HEK293 (cell line): ENCODE measurements at regions not wholly inside any gene's neighbourhood (a gene's known extent, or its start where the extent isn't known, plus 50 kb on each side); places are given as distances from the start of the nearest gene placed in this dataset.

ENCODE experiments used
- HOXD13 ChIP-seq: sonication (generic); formaldehyde crosslinking; IDR thresholded peaks from 2 replicates; pipeline ENCODE4 v1.8.0; 2022; ENCODE audit warnings: missing genetic modification reagents, borderline replicate concordance
- SETDB1 ChIP-seq: IDR thresholded peaks from one replicate; pipeline ENCODE4 v1.6.1; 2017; ENCODE audit warnings: mild to moderate bottlenecking, low read length, moderate library complexity, mixed read lengths; ENCODE audit not compliant: insufficient read length
- ZNF514 ChIP-seq: fragments of 450-650 bp; formaldehyde crosslinking; IDR thresholded peaks from 2 replicates; pipeline ENCODE4 v1.5.1; 2016; ENCODE audit warnings: missing biosample characterization, missing genetic modification characterization
- TF ChIP-seq, protein P1 (sequence below): fragments of 450-650 bp; formaldehyde crosslinking; IDR thresholded peaks from 2 replicates; pipeline ENCODE4 v1.5.1; 2016; ENCODE audit warnings: missing biosample characterization, missing genetic modification characterization
- TF ChIP-seq, protein P2 (sequence below): fragments of 450-650 bp; formaldehyde crosslinking; IDR thresholded peaks from 2 replicates; pipeline ENCODE4 v1.5.1; 2016; ENCODE audit warnings: missing biosample characterization, missing genetic modification characterization
- TF ChIP-seq, protein P3 (sequence below): fragments of 450-650 bp; formaldehyde crosslinking; IDR thresholded peaks from 2 replicates; pipeline ENCODE4 v1.5.1; 2016; ENCODE audit warnings: missing biosample characterization, missing genetic modification characterization
- TF ChIP-seq, protein P4 (sequence below): fragments of 450-650 bp; formaldehyde crosslinking; IDR thresholded peaks from 2 replicates; pipeline ENCODE4 v1.5.1; 2016; ENCODE audit warnings: missing biosample characterization, missing genetic modification characterization

DNA sequence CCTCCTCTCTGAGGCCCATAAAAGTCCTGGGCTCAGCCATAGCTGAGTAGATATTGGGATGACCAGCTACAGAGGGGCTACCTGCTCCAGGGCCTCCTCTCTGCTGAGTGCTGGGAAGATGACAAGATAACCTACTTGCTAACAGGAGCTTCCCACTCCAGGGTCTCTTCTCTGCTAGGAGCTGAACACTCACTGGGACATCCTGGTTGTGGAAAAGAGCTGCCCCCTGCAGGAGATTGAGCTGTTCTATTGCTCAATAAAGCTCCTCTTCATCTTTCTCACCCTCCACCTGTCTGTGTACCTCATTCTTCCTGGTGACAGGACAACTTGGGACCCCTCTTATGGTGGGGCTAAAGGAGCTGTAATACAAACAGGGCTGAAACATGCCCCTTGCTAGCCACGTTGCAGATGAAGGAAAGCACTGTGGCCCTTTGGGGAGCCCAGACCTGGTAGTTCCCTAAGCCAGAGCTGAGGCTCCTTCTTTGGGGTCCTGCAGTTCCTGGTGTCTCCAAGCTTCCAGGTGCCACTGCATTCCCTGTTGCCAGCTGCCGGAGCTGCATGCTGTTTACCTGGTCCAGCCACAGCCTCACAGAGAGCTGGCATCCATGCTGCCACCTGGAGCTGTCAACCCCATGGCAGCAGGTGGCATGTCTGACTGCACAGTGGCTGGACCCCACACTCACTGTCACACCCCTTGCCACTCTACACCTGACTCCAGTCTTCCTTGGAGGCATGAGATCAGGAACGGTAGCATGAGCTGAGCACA, 598.5 kb upstream of the LMO3 start:
- TF ChIP-seq, protein P1, sequence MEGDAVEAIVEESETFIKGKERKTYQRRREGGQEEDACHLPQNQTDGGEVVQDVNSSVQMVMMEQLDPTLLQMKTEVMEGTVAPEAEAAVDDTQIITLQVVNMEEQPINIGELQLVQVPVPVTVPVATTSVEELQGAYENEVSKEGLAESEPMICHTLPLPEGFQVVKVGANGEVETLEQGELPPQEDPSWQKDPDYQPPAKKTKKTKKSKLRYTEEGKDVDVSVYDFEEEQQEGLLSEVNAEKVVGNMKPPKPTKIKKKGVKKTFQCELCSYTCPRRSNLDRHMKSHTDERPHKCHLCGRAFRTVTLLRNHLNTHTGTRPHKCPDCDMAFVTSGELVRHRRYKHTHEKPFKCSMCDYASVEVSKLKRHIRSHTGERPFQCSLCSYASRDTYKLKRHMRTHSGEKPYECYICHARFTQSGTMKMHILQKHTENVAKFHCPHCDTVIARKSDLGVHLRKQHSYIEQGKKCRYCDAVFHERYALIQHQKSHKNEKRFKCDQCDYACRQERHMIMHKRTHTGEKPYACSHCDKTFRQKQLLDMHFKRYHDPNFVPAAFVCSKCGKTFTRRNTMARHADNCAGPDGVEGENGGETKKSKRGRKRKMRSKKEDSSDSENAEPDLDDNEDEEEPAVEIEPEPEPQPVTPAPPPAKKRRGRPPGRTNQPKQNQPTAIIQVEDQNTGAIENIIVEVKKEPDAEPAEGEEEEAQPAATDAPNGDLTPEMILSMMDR (tag by site-specific recombination): no peak
- TF ChIP-seq, protein P2, sequence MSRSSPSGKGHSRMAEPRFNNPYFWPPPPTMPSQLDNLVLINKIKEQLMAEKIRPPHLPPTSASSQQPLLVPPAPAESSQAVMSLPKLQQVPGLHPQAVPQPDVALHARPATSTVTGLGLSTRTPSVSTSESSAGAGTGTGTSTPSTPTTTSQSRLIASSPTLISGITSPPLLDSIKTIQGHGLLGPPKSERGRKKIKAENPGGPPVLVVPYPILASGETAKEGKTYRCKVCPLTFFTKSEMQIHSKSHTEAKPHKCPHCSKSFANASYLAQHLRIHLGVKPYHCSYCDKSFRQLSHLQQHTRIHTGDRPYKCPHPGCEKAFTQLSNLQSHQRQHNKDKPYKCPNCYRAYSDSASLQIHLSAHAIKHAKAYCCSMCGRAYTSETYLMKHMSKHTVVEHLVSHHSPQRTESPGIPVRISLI (tag by site-specific recombination): no peak
- TF ChIP-seq, protein P3, sequence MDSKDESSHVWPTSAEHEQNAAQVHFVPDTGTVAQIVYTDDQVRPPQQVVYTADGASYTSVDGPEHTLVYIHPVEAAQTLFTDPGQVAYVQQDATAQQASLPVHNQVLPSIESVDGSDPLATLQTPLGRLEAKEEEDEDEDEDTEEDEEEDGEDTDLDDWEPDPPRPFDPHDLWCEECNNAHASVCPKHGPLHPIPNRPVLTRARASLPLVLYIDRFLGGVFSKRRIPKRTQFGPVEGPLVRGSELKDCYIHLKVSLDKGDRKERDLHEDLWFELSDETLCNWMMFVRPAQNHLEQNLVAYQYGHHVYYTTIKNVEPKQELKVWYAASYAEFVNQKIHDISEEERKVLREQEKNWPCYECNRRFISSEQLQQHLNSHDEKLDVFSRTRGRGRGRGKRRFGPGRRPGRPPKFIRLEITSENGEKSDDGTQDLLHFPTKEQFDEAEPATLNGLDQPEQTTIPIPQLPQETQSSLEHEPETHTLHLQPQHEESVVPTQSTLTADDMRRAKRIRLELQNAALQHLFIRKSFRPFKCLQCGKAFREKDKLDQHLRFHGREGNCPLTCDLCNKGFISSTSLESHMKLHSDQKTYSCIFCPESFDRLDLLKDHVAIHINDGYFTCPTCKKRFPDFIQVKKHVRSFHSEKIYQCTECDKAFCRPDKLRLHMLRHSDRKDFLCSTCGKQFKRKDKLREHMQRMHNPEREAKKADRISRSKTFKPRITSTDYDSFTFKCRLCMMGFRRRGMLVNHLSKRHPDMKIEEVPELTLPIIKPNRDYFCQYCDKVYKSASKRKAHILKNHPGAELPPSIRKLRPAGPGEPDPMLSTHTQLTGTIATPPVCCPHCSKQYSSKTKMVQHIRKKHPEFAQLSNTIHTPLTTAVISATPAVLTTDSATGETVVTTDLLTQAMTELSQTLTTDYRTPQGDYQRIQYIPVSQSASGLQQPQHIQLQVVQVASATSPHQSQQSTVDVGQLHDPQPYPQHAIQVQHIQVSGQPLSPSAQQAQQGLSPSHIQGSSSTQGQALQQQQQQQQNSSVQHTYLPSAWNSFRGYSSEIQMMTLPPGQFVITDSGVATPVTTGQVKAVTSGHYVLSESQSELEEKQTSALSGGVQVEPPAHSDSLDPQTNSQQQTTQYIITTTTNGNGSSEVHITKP (tag by site-specific recombination): no peak
- TF ChIP-seq, protein P4, sequence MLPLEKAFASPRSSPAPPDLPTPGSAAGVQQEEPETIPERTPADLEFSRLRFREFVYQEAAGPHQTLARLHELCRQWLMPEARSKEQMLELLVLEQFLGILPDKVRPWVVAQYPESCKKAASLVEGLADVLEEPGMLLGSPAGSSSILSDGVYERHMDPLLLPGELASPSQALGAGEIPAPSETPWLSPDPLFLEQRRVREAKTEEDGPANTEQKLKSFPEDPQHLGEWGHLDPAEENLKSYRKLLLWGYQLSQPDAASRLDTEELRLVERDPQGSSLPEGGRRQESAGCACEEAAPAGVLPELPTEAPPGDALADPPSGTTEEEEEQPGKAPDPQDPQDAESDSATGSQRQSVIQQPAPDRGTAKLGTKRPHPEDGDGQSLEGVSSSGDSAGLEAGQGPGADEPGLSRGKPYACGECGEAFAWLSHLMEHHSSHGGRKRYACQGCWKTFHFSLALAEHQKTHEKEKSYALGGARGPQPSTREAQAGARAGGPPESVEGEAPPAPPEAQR (tag by site-specific recombination): no peak
- no peak for TF ChIP-seq ZNF514
- no peak for TF ChIP-seq SETDB1
- no peak for TF ChIP-seq HOXD13
